NB4 (cell line): ENCODE measurements at regions not wholly inside any gene's neighbourhood (a gene's known extent, or its start where the extent isn't known, plus 50 kb on each side); places are given as distances from the start of the nearest gene placed in this dataset.

Experiments used
- MYC ChIP-seq: IDR thresholded peaks from 2 replicates; pipeline ENCODE4 v1.6.1; 2011; ENCODE audit warnings: low read depth, low read length
- POLR2A ChIP-seq: IDR thresholded peaks from 2 replicates; pipeline ENCODE4 v1.6.1; 2011; ENCODE audit warnings: mild to moderate bottlenecking; ENCODE audit not compliant: insufficient read length; ENCODE audit errors: extremely low read depth
- TF ChIP-seq, protein P1 (sequence below): IDR thresholded peaks from one replicate; pipeline ENCODE4 v1.5.1; 2012; ENCODE audit warnings: low read depth, low read length
- TF ChIP-seq, protein P2 (sequence below): IDR thresholded peaks from 2 replicates; pipeline ENCODE4 v1.6.1; 2011; ENCODE audit warnings: low read depth, low read length

DNA sequence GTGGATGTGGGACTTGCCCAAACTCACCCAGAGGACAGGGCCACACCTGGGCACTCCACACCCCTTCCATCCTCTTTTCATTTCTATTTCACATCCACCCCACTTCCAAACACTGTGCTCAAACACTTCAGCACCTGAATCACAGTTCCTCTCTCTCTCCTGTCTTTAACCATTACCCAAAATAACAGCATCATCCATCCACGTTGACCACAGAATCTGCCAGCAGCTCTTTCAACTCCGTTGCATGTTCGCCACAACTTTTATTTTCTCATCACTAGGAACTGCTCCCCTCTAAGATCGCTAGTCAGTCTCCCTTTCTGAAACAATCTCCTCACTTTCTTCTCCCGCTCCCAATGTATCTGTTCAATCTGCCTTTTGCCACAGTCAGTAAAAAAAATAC is 121.6 kb upstream of the HNRNPA3 start:
- TF ChIP-seq, protein P1, sequence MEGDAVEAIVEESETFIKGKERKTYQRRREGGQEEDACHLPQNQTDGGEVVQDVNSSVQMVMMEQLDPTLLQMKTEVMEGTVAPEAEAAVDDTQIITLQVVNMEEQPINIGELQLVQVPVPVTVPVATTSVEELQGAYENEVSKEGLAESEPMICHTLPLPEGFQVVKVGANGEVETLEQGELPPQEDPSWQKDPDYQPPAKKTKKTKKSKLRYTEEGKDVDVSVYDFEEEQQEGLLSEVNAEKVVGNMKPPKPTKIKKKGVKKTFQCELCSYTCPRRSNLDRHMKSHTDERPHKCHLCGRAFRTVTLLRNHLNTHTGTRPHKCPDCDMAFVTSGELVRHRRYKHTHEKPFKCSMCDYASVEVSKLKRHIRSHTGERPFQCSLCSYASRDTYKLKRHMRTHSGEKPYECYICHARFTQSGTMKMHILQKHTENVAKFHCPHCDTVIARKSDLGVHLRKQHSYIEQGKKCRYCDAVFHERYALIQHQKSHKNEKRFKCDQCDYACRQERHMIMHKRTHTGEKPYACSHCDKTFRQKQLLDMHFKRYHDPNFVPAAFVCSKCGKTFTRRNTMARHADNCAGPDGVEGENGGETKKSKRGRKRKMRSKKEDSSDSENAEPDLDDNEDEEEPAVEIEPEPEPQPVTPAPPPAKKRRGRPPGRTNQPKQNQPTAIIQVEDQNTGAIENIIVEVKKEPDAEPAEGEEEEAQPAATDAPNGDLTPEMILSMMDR, result no peak
- TF ChIP-seq POLR2A (no peak), MYC (no peak)
- TF ChIP-seq, protein P2, sequence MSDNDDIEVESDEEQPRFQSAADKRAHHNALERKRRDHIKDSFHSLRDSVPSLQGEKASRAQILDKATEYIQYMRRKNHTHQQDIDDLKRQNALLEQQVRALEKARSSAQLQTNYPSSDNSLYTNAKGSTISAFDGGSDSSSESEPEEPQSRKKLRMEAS, result no peak
